Suprapubic skin (tissue), 4 donors: ENCODE measurements at regions not wholly inside any gene's neighbourhood (a gene's known extent, or its start where the extent isn't known, plus 50 kb on each side); places are given as distances from the start of the nearest gene placed in this dataset.

Source experiments
- DNase-seq, 2 donors: peaks; one replicate each; pipeline ENCODE4 v3.0.0-alpha.2; 2019; ENCODE audit warnings: low spot score in 2 of 2
- H3K27ac ChIP-seq: fragments of 200-600 bp; sonication (generic); one replicate; pipeline ENCODE4 v1.5.1; 2019
- H3K27me3 ChIP-seq: fragments of 200-600 bp; sonication (generic); one replicate; pipeline ENCODE4 v1.5.1; 2019
- H3K36me3 ChIP-seq: fragments of 200-600 bp; sonication (generic); one replicate; pipeline ENCODE4 v1.5.1; 2019
- H3K4me1 ChIP-seq: fragments of 200-600 bp; sonication (generic); one replicate; pipeline ENCODE4 v1.5.1; 2019
- H3K4me3 ChIP-seq: fragments of 200-600 bp; sonication (generic); one replicate; pipeline ENCODE4 v1.5.1; 2019; ENCODE audit warnings: mild to moderate bottlenecking
- H3K9me3 ChIP-seq: fragments of 200-600 bp; sonication (generic); one replicate; pipeline ENCODE4 v1.5.1; 2019
- CTCF ChIP-seq, 2 donors: fragments of 200-600 bp in 1 of 2; fragments of 450-650 bp in 1 of 2; sonication (generic) in 1 of 2; IDR thresholded peaks; one replicate each; pipeline ENCODE4 v1.5.1; 2016 to 2019; ENCODE audit warnings: antibody characterized with exemption in 2 of 2, mild to moderate bottlenecking in 1 of 2, moderate library complexity in 1 of 2
- EP300 ChIP-seq: sonication (generic); formaldehyde crosslinking; IDR thresholded peaks from one replicate; pipeline ENCODE4 v1.6.1; 2017; ENCODE audit warnings: antibody characterized with exemption
- POLR2A ChIP-seq, 2 donors: fragments of 450-650 bp; IDR thresholded peaks; one replicate each; pipeline ENCODE4 v1.6.1; 2017; ENCODE audit warnings: antibody characterized with exemption in 2 of 2, mild to moderate bottlenecking in 2 of 2, moderate library complexity in 2 of 2
- POLR2AphosphoS5 ChIP-seq, 3 donors: sonication (generic); formaldehyde crosslinking; IDR thresholded peaks; one replicate each; pipeline ENCODE4 v1.6.1; 2017; ENCODE audit warnings: antibody characterized with exemption in 3 of 3
- WGBS: methylation state at CpG from one replicate; pipeline ENCODE4 v1.1.5; 2018; 5-methylcytosine and 5-hydroxymethylcytosine counted together

GRCh38 chr3:66816090-66816761 is 181.9 kb upstream of the KBTBD8 start:
- WGBS = 19% methylated on average over 4 of the region's 4 CpGs

GRCh38 chr3:66817951-66818557 is 180.1 kb upstream of the KBTBD8 start:
- Histone ChIP-seq H3K27ac (no peak overlapping the region), H3K4me1 (no peaks in the 10 kb centered on the region), H3K27me3 (no peaks in the 10 kb centered on the region), H3K9me3 (no peaks in the 10 kb centered on the region), H3K36me3 (no peaks in the 10 kb centered on the region), H3K4me3 (no peak overlapping the region)
- WGBS = 84% methylated on average over 10 of the region's 10 CpGs
- DNase-seq = no peak
- TF ChIP-seq CTCF (IDR thresholded peaks at IDR 0.05) = no peak
- no peak for TF ChIP-seq EP300
- no peak for TF ChIP-seq POLR2AphosphoS5 (IDR thresholded peaks at IDR 0.05)
- no peak for TF ChIP-seq POLR2A (IDR thresholded peaks at IDR 0.05)

More at GRCh38 chr3:66816090-66816761, 181.9 kb upstream of the KBTBD8 start:
- no peak for TF ChIP-seq POLR2AphosphoS5 (IDR thresholded peaks at IDR 0.05)
- TF ChIP-seq EP300 = no peak
- peak; percentile 35 to 62 for TF ChIP-seq CTCF (IDR thresholded peaks at IDR 0.05)
- TF ChIP-seq POLR2A (IDR thresholded peaks at IDR 0.05) = no peak
- Histone ChIP-seq H3K4me1 (no peaks in the 10 kb centered on the region), H3K9me3 (no peaks in the 10 kb centered on the region), H3K27ac (no peak overlapping the region), H3K4me3 (no peak overlapping the region), H3K36me3 (no peaks in the 10 kb centered on the region), H3K27me3 (no peaks in the 10 kb centered on the region)
- DNase-seq = no peak

- Histone ChIP-seq H3K36me3 (no peaks in the 10 kb centered on the region), H3K27ac (no peak overlapping the region), H3K9me3 (no peaks in the 10 kb centered on the region), H3K27me3 (no peaks in the 10 kb centered on the region), H3K4me3 (no peak overlapping the region), H3K4me1 (no peaks in the 10 kb centered on the region)
- DNase-seq = no peak
- TF ChIP-seq POLR2A (IDR thresholded peaks at IDR 0.05) = no peak
- no peak for TF ChIP-seq EP300
- TF ChIP-seq CTCF (IDR thresholded peaks at IDR 0.05) = no peak
- no peak for TF ChIP-seq POLR2AphosphoS5 (IDR thresholded peaks at IDR 0.05)
- WGBS = 54% methylated on average over 3 of the region's 3 CpGs
These were observed 178.1 kb upstream of the KBTBD8 start for GRCh38 chr3:66819993-66820501.

GRCh38 chr3:66822186-66823008 is 175.7 kb upstream of the KBTBD8 start:
- peak in 1 of 2 donors; percentile 65 for DNase-seq
- H3K27ac ChIP-seq = no peak overlapping the region
- no peaks in the 10 kb centered on the region for H3K27me3 ChIP-seq
- 68% methylated on average over 11 of the region's 11 CpGs for WGBS
- no peak overlapping the region for H3K4me3 ChIP-seq
- H3K4me1 ChIP-seq = no peaks in the 10 kb centered on the region
- TF ChIP-seq CTCF (IDR thresholded peaks at IDR 0.05) (peak; percentile 67 to 70), POLR2A (IDR thresholded peaks at IDR 0.05) (no peak)
- no peaks in the 10 kb centered on the region for H3K36me3 ChIP-seq
- H3K9me3 ChIP-seq = no peaks in the 10 kb centered on the region

GRCh38 chr3:66823009-66823397 is 175.1 kb upstream of the KBTBD8 start:
- no peaks in the 10 kb centered on the region for H3K36me3 ChIP-seq
- TF ChIP-seq EP300 (no peak), POLR2AphosphoS5 (IDR thresholded peaks at IDR 0.05) (no peak)
- DNase-seq = no peak

More at GRCh38 chr3:66823009-66823397, 175.1 kb upstream of the KBTBD8 start:
- no peaks in the 10 kb centered on the region for H3K9me3 ChIP-seq
- WGBS = 75% methylated on average over 1 of the region's 1 CpG
- no peaks in the 10 kb centered on the region for H3K4me1 ChIP-seq
- H3K27me3 ChIP-seq = no peaks in the 10 kb centered on the region
- no peak overlapping the region for H3K4me3 ChIP-seq
- no peak overlapping the region for H3K27ac ChIP-seq
